ENCODE measurements at regions not wholly inside any gene's neighbourhood (a gene's known extent, or its start where the extent isn't known, plus 50 kb on each side); places are given as distances from the start of the nearest gene placed in this dataset.

- no peak overlapping the region for H3K27ac ChIP-seq
- TF ChIP-seq CTCF (IDR thresholded peaks at IDR 0.05) (no peak), ZFX (IDR thresholded peaks at IDR 0.05; ENCODE audit: borderline replicate concordance) (no peak)
These were observed 251.9 kb upstream of the TMC3 start for GRCh38 chr15:81625896-81626295.

DNA sequence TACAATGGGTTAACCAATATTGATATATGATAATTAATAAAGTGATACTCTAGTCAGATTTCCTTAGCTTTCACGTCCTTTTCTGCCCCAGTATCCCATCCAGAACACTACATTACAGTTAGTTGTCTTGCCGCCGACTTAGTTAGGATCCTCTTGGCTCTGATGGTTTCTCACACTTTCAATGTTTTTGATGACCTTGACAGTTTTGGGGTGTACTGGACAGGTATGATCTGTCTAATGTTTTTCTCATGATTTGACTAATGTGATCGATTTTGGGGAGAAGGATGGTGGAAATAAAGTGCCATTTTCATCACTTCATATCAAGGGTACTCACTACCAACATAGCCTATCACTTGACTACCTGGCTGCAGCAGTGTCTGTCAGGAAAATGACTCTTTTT, 245.0 kb upstream of the TMC3 start:
- TF ChIP-seq CTCF (IDR thresholded peaks at IDR 0.05) (no peak), ZFX (IDR thresholded peaks at IDR 0.05; ENCODE audit: borderline replicate concordance) (no peak)
- H3K27ac ChIP-seq = no peak overlapping the region

DNA sequence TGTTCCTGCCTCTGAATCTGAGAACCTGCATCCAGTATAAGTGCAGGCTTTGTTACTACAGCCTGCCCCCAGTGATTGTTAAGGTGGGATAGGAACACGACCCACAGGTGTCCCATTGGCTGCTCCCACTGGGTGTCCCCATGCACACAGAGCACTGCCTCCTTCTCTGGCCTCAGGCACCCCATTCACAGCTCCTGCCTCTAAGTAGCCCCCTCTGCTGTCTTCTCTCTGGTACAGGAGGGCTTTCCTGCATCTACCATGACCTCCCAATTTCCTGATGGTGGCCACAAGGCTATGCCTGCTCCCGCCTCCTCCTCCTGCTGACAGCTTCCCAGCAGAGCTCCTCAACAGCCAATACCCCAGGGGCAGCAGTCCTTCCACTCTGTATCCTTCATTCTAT, 238.6 kb upstream of the TMC3 start:
- H3K27ac ChIP-seq = no peak overlapping the region
- no peak for TF ChIP-seq CTCF (IDR thresholded peaks at IDR 0.05)
- TF ChIP-seq ZFX (IDR thresholded peaks at IDR 0.05; ENCODE audit: borderline replicate concordance) = no peak

GRCh38 chr15:81611679-81612078, 237.7 kb upstream of the TMC3 start:
- no peak for TF ChIP-seq ZFX (IDR thresholded peaks at IDR 0.05; ENCODE audit: borderline replicate concordance)

DNA sequence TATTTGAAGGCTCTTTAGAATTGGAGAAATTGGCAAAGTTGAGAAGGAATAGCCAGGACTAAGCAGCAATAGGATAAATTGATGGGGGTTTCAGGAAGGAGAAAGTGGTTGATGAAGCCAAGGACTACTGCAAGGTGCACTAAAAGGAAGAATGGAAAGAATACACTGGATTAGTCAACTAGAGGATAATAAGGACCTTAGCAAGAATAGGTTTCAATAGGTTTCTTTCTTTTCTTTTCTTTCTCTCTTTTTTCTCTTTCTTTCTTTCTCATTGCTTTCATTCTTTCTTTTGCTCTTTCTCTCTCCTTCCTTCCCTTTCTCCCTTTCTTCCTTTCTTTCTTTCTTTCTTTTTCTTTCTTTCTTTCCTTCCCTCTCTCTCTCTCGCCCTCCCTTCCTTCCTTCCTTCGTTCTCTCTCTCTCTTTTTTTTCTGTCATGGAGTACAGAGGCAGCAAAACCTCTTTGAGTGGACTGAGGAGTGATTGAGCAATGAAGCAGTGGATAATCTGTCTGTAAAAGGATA, 234.4 kb upstream of the TMC3 start:
- no peak overlapping the region for H3K27ac ChIP-seq
- no peak for TF ChIP-seq ZFX (IDR thresholded peaks at IDR 0.05; ENCODE audit: borderline replicate concordance)
- TF ChIP-seq CTCF (IDR thresholded peaks at IDR 0.05) = no peak

More at GRCh38 chr15:81611679-81612078, 237.7 kb upstream of the TMC3 start:
- no peak overlapping the region for H3K27ac ChIP-seq

GRCh38 chr15:81604713-81605112, 230.7 kb upstream of the TMC3 start:
- no peak overlapping the region for H3K27ac ChIP-seq
- TF ChIP-seq CTCF (IDR thresholded peaks at IDR 0.05) = no peak
- no peak for TF ChIP-seq ZFX (IDR thresholded peaks at IDR 0.05; ENCODE audit: borderline replicate concordance)

- TF ChIP-seq CTCF (IDR thresholded peaks at IDR 0.05) (no peak), ZFX (IDR thresholded peaks at IDR 0.05; ENCODE audit: borderline replicate concordance) (no peak)
- no peak overlapping the region for H3K27ac ChIP-seq
These were observed 222.3 kb upstream of the TMC3 start for GRCh38 chr15:81596159-81596865.
